MM.1S (cell line): ENCODE measurements at regions not wholly inside any gene's neighbourhood (a gene's known extent, or its start where the extent isn't known, plus 50 kb on each side); places are given as distances from the start of the nearest gene placed in this dataset.

Source experiments
- DNase-seq: peaks from one replicate; pipeline ENCODE4 v3.0.0-alpha.2; 2015
- H2AFZ ChIP-seq: fragments of 300-600 bp; sonication (generic); 2 replicates; pipeline ENCODE4 v1.6.0; 2016; ENCODE audit warnings: antibody characterized with exemption, low read length
- H3F3A ChIP-seq: fragments of 300-600 bp; sonication (generic); 2 replicates; pipeline ENCODE4 v1.6.1; 2016; ENCODE audit warnings: mild to moderate bottlenecking, antibody characterized with exemption, low read length, moderate library complexity, mixed read lengths; ENCODE audit not compliant: insufficient read depth
- H3K27ac ChIP-seq: fragments of 300-600 bp; sonication (generic); 2 replicates; pipeline ENCODE4 v1.5.1; 2016; ENCODE audit warnings: mild to moderate bottlenecking, low read length
- H3K27me3 ChIP-seq: fragments of 300-600 bp; sonication (generic); replicated peaks from 2 replicates; pipeline ENCODE4 v1.6.0; 2016; ENCODE audit warnings: low read length; ENCODE audit not compliant: insufficient read depth
- H3K36me3 ChIP-seq: fragments of 300-600 bp; sonication (generic); replicated peaks from 2 replicates; pipeline ENCODE4 v1.6.1; 2016; ENCODE audit warnings: mild to moderate bottlenecking, low read length, mixed read lengths; ENCODE audit not compliant: insufficient read depth
- H3K4me1 ChIP-seq: fragments of 300-600 bp; sonication (generic); 2 replicates; pipeline ENCODE4 v1.6.1; 2016; ENCODE audit warnings: low read length, mixed read lengths
- H3K4me2 ChIP-seq: fragments of 300-600 bp; sonication (generic); 2 replicates; pipeline ENCODE4 v1.6.0; 2016; ENCODE audit warnings: low read depth, low read length
- H3K4me3 ChIP-seq: fragments of 300-600 bp; sonication (generic); 2 replicates; pipeline ENCODE4 v1.5.1; 2016; ENCODE audit warnings: low read length, mixed read lengths
- H3K79me2 ChIP-seq: fragments of 300-600 bp; sonication (generic); 2 replicates; pipeline ENCODE4 v1.6.1; 2016; ENCODE audit warnings: mixed run types, low read length, mixed read lengths
- H3K9ac ChIP-seq: fragments of 300-600 bp; sonication (generic); 2 replicates; pipeline ENCODE4 v1.6.1; 2016; ENCODE audit warnings: low read length, mixed read lengths
- H3K9me2 ChIP-seq: fragments of 300-600 bp; sonication (generic); replicated peaks from 2 replicates; pipeline ENCODE4 v1.6.1; 2016; ENCODE audit warnings: mild to moderate bottlenecking, low read length, mixed read lengths; ENCODE audit not compliant: insufficient read depth
- H3K9me3 ChIP-seq: fragments of 300-600 bp; sonication (generic); replicated peaks from 2 replicates; pipeline ENCODE4 v1.6.1; 2016; ENCODE audit warnings: mild to moderate bottlenecking, low read length, mixed read lengths; ENCODE audit not compliant: insufficient read depth
- H4K20me1 ChIP-seq: fragments of 300-600 bp; sonication (generic); 2 replicates; pipeline ENCODE4 v1.6.1; 2016; ENCODE audit warnings: mild to moderate bottlenecking, low read length, moderate library complexity, mixed read lengths; ENCODE audit not compliant: insufficient read depth
- CTCF ChIP-seq: fragments of 300-600 bp; sonication (generic); IDR thresholded peaks from 2 replicates; pipeline ENCODE4 v1.5.1; 2016; ENCODE audit warnings: antibody characterized with exemption, low read length, mixed read lengths
- EZH2 ChIP-seq: fragments of 300-600 bp; sonication (generic); optimal IDR thresholded peaks from 2 replicates; pipeline ENCODE3; 2017; ENCODE audit warnings: low read depth, mild to moderate bottlenecking, antibody characterized with exemption, low read length, mixed read lengths
- EZH2phosphoT487 ChIP-seq: fragments of 300-600 bp; sonication (generic); IDR thresholded peaks from 2 replicates; pipeline ENCODE4 v1.6.1; 2018; ENCODE audit warnings: antibody characterized with exemption, low read length

- no peak overlapping the region for H3K27ac ChIP-seq
- no peaks in the 10 kb centered on the region for H3K9me3 ChIP-seq
- H3K4me2 ChIP-seq: no peak overlapping the region
- H3K79me2 ChIP-seq: no peaks in the 10 kb centered on the region
- no peak overlapping the region for H3K9ac ChIP-seq
- H3K4me1 ChIP-seq: no peaks in the 10 kb centered on the region
- TF ChIP-seq EZH2phosphoT487 (no peak), EZH2 (no peak), CTCF (no peak)
- H3K36me3 ChIP-seq: no peaks in the 10 kb centered on the region
- no peaks in the 10 kb centered on the region for H3K9me2 ChIP-seq
- DNase-seq: peak; percentile 10
- no peaks in the 10 kb centered on the region for H4K20me1 ChIP-seq
- H3K27me3 ChIP-seq: no peaks in the 10 kb centered on the region
- no peak overlapping the region for H2AFZ ChIP-seq
- H3F3A ChIP-seq: no peaks in the 10 kb centered on the region
- H3K4me3 ChIP-seq: no peak overlapping the region
Observed at GRCh38 chr4:135510582-135510981, 1309.0 kb upstream of the PABPC4L start.

GRCh38 chr4:135508006-135508714 is 1306.6 kb upstream of the PABPC4L start:
- Histone ChIP-seq H3K79me2 (no peaks in the 10 kb centered on the region), H3K9me3 (no peaks in the 10 kb centered on the region), H3K9me2 (no peaks in the 10 kb centered on the region), H3K27me3 (no peaks in the 10 kb centered on the region), H3K4me3 (no peak overlapping the region), H3K4me2 (no peak overlapping the region), H2AFZ (no peak overlapping the region), H3K27ac (no peak overlapping the region), H3K36me3 (no peaks in the 10 kb centered on the region), H3F3A (no peaks in the 10 kb centered on the region), H3K4me1 (no peaks in the 10 kb centered on the region), H4K20me1 (no peaks in the 10 kb centered on the region), H3K9ac (no peak overlapping the region)
- peak; percentile 23 for DNase-seq
- TF ChIP-seq EZH2 (no peak), EZH2phosphoT487 (no peak), CTCF (no peak)

GRCh38 chr4:135497563-135498152 is 1296.1 kb upstream of the PABPC4L start:
- peak; percentile 53 for DNase-seq
- Histone ChIP-seq H3F3A (no peaks in the 10 kb centered on the region), H3K36me3 (no peaks in the 10 kb centered on the region), H3K9me3 (no peaks in the 10 kb centered on the region), H3K4me1 (0 out of 2 replicates have a peak, but pooled peaks cover 7% of the 10 kb centered on the region), H4K20me1 (no peaks in the 10 kb centered on the region), H3K9me2 (no peaks in the 10 kb centered on the region), H3K4me3 (no peak overlapping the region), H3K27me3 (no peaks in the 10 kb centered on the region), H3K4me2 (no peak overlapping the region), H2AFZ (no peak overlapping the region), H3K9ac (no peak overlapping the region), H3K79me2 (no peaks in the 10 kb centered on the region), H3K27ac (no peak overlapping the region)
- TF ChIP-seq EZH2phosphoT487: no peak
- no peak for TF ChIP-seq EZH2
- TF ChIP-seq CTCF: no peak
